NCI-H774 (cell line): ENCODE measurements at regions not wholly inside any gene's neighbourhood (a gene's known extent, or its start where the extent isn't known, plus 50 kb on each side); places are given as distances from the start of the nearest gene placed in this dataset.
"Not testable (repeated sequence)": the region's sequence is repeated elsewhere in the genome, so short reads cannot be mapped to it uniquely, and the experiment has no call there.

Source experiments
- DNase-seq: peaks from one replicate; lab custom pipeline; 2025; lab: John Stamatoyannopoulos, UW

DNA sequence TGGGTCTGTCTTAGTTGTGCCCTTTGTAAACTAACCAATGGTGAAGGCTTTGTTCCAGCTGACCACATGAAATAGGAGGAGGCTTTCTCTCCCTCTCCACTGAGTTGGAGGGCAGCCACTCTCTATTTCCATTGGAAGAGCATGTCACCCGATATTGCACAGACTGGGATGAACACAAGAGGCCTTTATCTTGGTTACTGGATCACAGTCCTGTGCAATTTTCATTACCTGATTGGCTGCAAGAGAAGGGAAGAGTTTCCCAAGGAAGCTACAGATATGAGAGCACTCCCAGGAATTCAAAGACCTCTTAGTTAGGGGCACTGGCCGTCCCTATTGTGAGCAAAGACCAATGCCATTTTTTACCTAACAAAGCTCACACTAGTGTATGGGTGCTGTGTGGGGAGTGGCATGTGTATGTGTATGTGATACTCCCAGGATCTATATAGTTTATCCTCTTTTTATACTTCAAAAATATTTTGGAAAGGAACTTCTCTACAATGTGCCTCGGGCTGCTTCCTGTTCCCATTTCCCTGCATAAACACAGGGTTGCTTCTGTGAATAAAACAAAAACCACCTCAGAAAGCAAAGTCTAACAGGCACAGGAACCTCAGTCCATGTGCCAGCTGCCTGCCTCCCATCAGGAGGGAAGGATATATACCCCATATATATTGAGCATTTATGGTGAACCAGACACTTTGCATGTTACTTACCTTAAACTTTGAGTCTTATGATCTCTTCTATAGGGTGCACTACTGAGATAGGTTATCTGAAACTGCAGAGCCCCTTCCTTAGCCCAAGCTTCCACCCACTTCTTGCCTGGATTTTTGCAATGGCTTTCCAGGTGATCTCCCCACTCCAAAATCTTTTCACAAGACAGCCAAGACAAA lies 126.5 kb downstream of the RASSF10 start:
- peak; percentile 57 for DNase-seq

- no peak for DNase-seq
Measured at GRCh38 chr11:13136272-13136596, 127.1 kb downstream of the RASSF10 start.

DNA sequence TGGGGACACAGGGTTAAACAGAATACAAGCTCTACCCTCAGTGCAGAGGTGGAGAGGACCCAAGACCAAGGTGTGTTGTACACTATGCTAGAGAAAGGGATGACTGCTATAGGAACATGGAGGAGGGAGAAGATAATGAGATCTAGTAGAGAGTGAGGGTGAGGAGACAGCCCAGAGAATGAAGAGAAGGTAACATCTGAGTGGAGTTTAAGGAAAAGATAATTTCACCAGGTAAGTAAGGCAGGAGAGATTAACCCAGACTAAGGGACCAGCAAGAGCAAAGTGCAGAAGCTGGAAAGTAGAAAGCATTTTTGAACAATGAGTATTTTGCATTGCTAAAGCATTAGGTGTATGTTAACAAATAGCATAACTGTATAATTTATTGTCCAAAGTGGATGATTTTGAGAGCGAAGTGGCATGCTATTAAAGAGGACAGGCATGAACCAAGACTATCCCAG lies 128.8 kb downstream of the RASSF10 start:
- DNase-seq = no peak

- not testable (repeated sequence) for DNase-seq
Measured at GRCh38 chr11:13139085-13139484, 130.0 kb downstream of the RASSF10 start.

DNA sequence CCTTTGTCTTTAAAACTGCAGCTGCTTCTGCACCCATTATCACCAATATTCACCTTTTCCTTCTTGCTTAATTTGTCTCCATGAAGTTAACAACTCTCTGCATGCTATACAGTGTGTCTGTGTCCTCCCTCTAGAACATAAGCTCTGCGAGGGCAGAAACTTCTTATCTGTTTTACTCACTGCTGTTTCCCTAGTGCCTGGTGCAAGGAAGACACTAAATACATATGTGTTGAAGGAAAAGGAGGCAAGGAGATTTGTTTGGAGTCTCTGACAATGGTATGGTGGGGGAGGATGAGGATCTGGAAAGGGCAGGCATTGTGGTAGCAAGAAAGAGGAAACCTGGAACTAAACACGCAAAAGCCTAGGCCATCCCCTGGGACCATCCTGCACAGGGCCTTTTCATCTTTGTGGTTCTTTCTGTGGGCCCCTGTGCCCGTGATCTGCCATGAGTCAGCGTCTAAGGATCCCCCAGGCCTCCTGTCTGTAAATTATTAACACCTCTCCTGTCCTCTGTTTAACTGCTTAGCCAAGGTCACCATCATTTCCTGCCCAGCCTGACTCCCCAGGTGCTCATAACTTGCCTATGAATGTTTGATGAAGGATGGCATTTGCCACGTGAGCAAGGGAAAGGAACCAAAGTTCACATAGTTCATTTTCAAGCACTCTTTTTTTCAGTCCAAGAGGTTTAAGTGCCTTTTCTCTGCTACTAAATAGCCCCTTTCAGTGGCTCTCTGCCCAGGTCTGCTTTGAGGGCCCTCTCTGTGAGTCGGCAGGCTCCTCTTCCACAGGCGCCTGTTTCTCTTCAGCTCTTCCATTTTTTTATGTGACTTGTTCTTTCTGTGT lies 131.1 kb downstream of the RASSF10 start:
- DNase-seq = no peak

DNA sequence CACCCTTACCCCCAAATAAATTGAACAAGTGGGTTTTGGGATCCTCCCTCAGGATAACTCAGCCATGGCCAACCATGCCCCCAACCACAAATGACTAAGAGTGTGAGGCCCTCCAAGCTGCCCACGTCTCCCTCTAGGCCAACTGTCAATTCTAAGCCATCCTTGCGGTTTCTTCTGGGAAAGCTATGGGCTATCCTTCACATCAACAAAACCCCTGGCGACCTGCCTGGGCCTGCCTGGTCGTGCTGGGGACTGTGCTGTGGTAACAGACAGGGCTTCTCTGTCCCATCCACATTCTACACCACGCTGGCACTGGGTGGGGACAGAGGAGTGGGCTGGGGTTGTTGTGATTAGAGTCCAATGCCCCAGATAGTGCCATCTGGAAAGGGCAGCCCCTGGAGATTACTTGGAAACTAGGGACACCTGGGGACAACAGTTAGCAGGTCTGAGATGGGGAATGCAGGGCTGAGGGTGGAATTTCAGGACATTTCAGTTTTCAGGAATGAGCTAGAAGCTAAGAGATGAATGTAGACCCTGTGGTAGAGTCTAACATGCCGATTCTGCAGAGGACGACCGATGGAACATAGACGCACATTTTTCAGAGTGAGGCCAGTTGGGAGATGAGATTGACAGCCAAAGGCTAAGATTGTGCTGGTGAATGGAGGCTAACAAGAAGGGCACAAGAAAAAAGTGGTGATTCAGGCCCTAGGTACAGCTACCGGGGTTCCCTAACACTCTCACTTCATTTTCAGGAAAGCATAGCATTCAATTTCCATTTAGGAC lies 131.9 kb downstream of the RASSF10 start:
- DNase-seq = no peak

DNA sequence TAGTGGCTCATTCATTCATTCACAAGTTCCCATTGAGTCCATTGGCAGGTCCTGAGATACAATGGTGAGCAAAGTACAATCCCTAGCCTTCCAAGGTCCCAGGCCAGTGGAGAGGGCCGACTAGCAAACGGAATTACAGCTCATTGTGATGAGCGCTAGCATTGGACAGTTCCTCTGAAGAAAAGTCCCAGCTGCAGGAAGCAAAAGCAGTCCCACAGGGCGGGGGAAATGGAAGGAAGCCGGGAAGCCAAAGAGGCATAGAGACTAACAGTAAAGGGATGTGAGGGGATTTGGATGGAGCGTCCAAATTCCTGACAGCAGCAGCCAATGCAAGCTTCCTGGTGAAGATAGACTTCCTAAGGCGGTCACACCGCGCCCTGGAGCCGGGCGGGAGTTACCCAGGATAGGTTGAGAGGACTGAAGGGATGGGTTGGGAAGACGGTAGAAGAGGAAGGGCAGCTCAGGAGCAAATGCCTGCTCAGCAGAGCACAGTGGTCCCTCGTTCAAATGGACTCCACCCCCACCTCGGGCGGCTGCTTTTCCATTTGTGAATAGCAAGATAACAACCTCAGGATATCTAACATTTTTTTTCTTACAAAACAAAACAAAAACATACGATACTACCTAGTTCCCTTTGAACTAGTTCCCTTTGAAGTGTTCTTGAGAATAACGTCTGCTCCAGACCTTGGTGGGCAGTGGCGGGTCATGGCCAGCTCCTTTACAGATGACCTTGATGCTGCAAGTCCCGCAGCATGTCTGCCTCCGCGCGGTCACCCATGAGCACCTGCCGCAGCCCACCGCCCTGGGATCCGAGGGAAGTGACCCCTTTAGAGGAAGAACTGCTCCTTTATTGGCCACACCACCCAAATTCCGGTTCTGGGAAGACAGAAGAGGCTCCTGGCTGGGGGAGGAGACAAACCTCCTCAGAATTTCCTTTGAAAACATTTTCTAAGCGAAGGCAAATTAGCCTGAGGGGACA lies 132.9 kb downstream of the RASSF10 start:
- DNase-seq = no peak

DNA sequence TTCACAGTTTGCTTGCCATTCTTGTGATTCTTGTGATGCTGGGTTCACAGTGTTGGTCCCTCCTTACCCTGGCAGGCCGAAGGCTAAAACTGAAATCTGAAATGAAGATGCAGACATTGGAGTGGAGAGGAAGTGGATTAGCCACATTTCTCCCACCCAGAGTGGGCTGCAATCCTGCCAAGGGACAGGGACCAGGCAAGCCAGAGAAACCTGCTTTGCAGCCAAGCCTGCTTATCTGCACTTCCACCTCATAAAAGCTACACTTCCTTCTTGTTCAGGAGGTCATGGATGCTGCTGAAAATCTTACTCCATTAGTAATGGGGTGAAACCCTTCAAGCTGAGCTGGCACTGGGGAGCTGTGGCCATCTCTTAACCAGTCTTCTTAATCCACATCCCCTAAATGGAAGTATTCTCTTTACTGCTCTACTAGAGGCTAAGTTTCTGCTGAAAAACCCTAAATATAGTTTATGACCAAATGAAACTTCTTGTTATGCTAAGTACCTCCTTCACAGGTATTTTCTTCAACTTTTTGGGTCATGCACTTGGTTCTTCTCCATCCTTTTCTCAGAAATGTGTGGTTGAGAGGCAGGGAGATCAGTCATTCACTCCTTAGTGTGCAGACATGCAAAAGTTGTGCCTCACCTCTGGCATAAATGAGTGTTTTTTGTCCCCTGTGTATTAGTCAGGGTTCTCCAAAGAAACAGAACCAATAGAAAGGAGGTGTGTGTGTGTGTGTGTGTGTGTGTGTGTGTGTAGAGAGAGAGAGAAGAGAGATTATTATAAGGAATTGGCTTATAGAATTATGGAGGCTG lies 133.9 kb upstream of the BMAL1 start:
- no peak for DNase-seq

GRCh38 chr11:13145461-13145860 lies 132.1 kb upstream of the BMAL1 start:
- DNase-seq = no peak

- no peak for DNase-seq
Measured at GRCh38 chr11:13149991-13150390, 127.6 kb upstream of the BMAL1 start.

DNA sequence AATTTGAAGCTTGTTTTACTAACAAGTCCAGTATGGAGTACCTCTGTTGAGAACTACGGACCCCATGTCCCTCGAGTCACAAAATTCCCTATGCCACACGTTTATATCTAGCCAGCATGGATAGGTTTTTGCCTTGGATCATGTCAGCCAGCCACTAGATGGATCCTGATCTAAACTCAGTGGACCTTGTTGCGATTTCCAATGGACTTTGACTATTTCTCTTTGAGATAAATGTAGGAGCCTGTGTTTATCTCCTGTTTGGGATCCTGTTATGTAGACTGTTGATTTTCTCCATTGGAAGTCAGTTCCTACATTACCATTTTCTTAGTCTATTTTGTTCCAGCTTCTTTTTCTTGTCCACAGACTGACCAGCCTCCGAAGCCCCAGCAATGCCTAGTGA lies 127.1 kb upstream of the BMAL1 start:
- DNase-seq = no peak

- DNase-seq = no peak
Measured at GRCh38 chr11:13152264-13152663, 125.3 kb upstream of the BMAL1 start.

- DNase-seq = peak; percentile 25
Measured at GRCh38 chr11:13152736-13153541, 124.7 kb upstream of the BMAL1 start.

DNA sequence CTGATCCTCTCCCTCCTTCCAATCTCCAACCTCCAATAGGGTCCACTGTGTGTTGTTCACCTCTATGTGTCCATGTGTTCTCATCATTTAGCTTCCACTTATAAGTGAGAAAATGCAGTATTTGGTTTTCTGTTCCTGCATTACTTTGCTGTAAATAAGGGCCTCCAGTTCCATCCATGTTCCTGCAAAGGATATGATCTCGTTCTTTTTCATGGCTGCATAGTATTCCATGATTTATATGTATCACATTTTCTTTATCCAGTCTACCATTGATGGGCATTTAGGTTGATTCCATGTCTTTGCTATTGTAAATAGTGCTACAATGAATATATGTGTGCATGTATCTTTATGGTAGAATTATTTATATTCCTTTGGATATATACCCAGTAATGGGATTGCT lies 123.2 kb upstream of the BMAL1 start:
- DNase-seq = not testable (repeated sequence)

DNA sequence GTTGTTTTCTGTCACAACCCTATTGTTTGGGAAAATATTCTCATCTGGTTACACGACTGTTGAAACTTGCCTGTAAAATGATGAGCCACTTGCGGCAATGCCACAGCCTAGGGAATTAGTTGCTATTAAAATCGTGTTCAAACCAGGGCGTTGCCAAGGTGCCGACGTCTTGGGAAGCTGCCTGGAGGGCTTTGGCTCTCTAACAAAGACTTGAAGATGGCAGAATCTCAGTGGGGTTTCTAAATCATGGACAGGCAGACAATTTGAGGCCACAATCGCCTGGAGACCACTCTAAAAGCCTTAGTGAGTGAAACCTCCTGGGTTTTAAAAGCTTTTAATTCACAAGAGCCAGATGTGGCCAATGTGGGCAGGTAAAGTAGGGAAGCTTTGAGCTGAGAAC lies 117.2 kb upstream of the BMAL1 start:
- no peak for DNase-seq

- no peak for DNase-seq
Measured at GRCh38 chr11:13160806-13161205, 116.8 kb upstream of the BMAL1 start.

DNA sequence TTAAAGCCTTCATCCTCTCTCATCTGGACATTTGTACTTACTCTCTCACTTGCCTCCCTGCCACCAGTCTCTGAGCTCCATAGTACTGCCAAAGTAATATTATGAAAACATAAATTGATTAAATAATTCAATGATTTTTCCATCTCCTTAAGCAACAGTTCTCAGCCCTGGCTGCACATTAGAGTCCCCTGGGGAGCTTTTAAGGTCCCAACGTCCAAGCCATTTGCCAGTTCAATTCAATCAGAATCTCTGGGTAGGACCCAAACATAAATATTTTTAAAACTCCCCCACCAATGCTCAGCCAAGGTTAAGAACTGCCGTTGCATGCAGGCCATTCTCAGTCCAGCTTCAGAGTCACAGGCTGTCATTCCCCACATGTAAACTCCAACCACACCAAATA lies 114.4 kb upstream of the BMAL1 start:
- DNase-seq = no peak

GRCh38 chr11:13166036-13166435 lies 111.6 kb upstream of the BMAL1 start:
- no peak for DNase-seq

DNA sequence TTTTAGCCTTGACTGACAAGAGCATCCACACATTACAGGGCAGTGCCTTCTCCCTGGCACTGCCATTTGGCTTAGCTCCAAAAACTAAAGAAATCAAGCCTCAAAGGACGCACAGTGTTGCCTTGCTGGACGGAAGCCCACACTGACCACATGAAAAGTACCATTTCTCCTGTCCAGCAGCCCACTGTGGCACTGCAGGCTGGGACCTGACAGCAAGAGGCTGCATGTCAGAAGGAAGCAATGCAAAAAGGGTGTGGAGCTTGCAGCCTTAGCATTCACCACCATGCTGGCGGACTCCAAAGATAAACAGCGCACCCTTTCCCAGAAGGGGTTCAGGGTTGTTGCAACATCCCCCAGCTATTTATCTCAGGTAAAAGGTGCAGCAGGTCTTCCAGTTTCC lies 109.3 kb upstream of the BMAL1 start:
- DNase-seq = no peak
